ENCODE measurements at regions not wholly inside any gene's neighbourhood (a gene's known extent, or its start where the extent isn't known, plus 50 kb on each side); places are given as distances from the start of the nearest gene placed in this dataset.
A peak's percentile ranks its signal among the peaks of the same experiment; 100 is the strongest.
"Not testable (repeated sequence)": the region's sequence is repeated elsewhere in the genome, so short reads cannot be mapped to it uniquely, and the experiment has no call there.

DNA sequence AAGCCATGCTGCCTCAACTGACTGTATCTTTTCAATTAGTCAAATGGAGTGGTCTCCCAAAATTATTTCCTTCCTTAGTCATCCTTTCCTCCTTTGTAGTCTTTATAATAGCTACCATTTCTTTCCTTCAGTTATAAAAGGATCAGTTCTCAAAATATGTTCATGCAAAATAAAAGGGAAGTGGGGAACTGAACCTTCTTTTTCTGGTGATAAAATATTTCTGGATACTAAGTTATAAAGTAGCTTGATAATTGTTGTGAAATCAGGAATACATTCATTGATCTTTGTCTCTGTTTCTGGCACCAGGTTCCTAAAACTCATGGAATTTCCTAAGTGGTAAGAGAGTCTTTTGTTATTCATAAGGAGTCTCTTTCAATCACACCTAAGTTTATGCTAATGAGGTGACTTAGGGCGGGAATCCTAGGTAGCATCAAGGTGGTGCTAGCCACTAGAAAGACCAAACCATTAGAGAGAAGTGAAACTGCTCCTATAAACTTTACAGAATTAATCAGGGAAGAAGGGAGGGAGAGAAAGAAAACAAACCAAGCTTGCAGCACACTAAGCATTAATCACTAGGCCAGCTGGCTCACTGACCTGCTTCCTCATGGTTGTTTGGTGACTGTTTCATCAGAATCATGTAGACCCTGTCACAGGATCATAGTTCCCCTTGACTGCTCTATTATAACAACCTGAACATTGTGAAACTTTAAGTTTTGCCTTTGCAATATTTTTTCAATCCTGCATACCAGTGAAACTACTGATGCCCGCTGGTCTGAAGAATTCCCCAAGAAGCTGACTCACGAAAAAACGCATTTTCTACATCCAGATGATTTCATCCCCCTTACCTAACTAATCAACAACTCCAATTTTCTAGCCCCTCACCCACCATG, 161.6 kb upstream of the PTBP2 start:
- Histone ChIP-seq H3K4me2 (ENCODE audit: low read length) (peak overlapping the region; percentile 79), H2AFZ (ENCODE audit: low read depth, low read length) (peak overlapping the region; percentile 15), H3K36me3 (ENCODE audit: insufficient read depth, low read length) (no peaks in the 10 kb centered on the region), H4K20me1 (ENCODE audit: insufficient read depth, low read length) (no peaks in the 10 kb centered on the region), H3K4me3 (ENCODE audit: insufficient read depth, low read depth, low read length) (peak overlapping the region; percentile 11), H3K9ac (ENCODE audit: low read length) (peak overlapping the region; percentile 66), H3K27me3 (ENCODE audit: insufficient read depth, low read length) (no peaks in the 10 kb centered on the region), H3K27ac (ENCODE audit: low read depth, low read length) (peak overlapping the region; percentile 88), H3K9me3 (ENCODE audit: insufficient read depth, low read depth, low read length) (no peaks in the 10 kb centered on the region), H3K4me1 (ENCODE audit: insufficient read depth, low read length) (peaks cover 18% of the 10 kb centered on the region), H3K79me2 (ENCODE audit: insufficient read depth, low read length) (no peaks in the 10 kb centered on the region)
- Mint-ChIP-seq H3K27me3 (ENCODE audit: low read depth, unreplicated experiment) (no peaks in the 10 kb centered on the region), H3K4me3 (ENCODE audit: unreplicated experiment) (no peak overlapping the region), H3K27ac (ENCODE audit: unreplicated experiment) (peak overlapping the region; percentile 88), H3K4me1 (ENCODE audit: low read depth, unreplicated experiment) (peaks cover 26% of the 10 kb centered on the region), H3K9me3 (ENCODE audit: unreplicated experiment) (peaks cover 4% of the 10 kb centered on the region), H3K36me3 (ENCODE audit: low read depth, unreplicated experiment) (no peaks in the 10 kb centered on the region)
- no peak for TF ChIP-seq EZH2 (IDR thresholded peaks at IDR 0.05; ENCODE audit: insufficient read depth, low read length)
- TF ChIP-seq, protein P1, sequence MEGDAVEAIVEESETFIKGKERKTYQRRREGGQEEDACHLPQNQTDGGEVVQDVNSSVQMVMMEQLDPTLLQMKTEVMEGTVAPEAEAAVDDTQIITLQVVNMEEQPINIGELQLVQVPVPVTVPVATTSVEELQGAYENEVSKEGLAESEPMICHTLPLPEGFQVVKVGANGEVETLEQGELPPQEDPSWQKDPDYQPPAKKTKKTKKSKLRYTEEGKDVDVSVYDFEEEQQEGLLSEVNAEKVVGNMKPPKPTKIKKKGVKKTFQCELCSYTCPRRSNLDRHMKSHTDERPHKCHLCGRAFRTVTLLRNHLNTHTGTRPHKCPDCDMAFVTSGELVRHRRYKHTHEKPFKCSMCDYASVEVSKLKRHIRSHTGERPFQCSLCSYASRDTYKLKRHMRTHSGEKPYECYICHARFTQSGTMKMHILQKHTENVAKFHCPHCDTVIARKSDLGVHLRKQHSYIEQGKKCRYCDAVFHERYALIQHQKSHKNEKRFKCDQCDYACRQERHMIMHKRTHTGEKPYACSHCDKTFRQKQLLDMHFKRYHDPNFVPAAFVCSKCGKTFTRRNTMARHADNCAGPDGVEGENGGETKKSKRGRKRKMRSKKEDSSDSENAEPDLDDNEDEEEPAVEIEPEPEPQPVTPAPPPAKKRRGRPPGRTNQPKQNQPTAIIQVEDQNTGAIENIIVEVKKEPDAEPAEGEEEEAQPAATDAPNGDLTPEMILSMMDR (IDR thresholded peaks at IDR 0.05; ENCODE audit: insufficient read depth, low read depth, low read length), result no peak
- DNase-seq (ENCODE audit: low read depth) (peak; percentile 99), FAIRE-seq (peak; percentile 100)

DNA sequence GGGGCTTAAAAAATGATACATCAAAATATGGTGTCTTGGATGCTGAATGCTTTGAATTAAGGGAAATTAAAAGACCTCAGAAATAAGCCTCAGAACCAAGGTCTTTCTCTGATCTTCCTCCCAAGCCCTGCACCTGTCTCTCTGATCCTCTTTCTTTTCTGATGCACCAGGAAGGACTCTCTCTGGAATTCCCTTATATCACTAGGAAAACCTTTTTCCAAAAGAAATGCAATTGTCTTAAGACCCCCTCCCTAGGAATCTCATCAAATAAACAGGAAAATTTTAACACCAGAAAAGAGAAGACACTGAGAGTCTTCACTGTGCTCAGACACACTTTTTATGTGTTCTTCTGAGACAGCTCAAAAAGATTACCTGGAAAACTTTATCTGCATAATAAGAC, 159.5 kb upstream of the PTBP2 start:
- H3K4me2 ChIP-seq (ENCODE audit: low read length), result no peak overlapping the region
- FAIRE-seq (no peak), DNase-seq (ENCODE audit: low read depth) (no peak)
- no peaks in the 10 kb centered on the region for H3K36me3 ChIP-seq (ENCODE audit: insufficient read depth, low read length)
- Mint-ChIP-seq H3K27ac (ENCODE audit: unreplicated experiment) (no peak overlapping the region), H3K9me3 (ENCODE audit: unreplicated experiment) (peaks cover 4% of the 10 kb centered on the region), H3K36me3 (ENCODE audit: low read depth, unreplicated experiment) (no peaks in the 10 kb centered on the region), H3K4me3 (ENCODE audit: unreplicated experiment) (no peak overlapping the region), H3K27me3 (ENCODE audit: low read depth, unreplicated experiment) (no peaks in the 10 kb centered on the region), H3K4me1 (ENCODE audit: low read depth, unreplicated experiment) (peaks cover 26% of the 10 kb centered on the region)
- peaks cover 18% of the 10 kb centered on the region for H3K4me1 ChIP-seq (ENCODE audit: insufficient read depth, low read length)
- TF ChIP-seq EZH2 (IDR thresholded peaks at IDR 0.05; ENCODE audit: insufficient read depth, low read length), result no peak
- H2AFZ ChIP-seq (ENCODE audit: low read depth, low read length), result no peak overlapping the region
- H3K9me3 ChIP-seq (ENCODE audit: insufficient read depth, low read depth, low read length), result no peaks in the 10 kb centered on the region
- no peak overlapping the region for H3K9ac ChIP-seq (ENCODE audit: low read length)
- no peaks in the 10 kb centered on the region for H3K27me3 ChIP-seq (ENCODE audit: insufficient read depth, low read length)
- H3K27ac ChIP-seq (ENCODE audit: low read depth, low read length), result no peak overlapping the region
- H4K20me1 ChIP-seq (ENCODE audit: insufficient read depth, low read length), result no peaks in the 10 kb centered on the region
- H3K4me3 ChIP-seq (ENCODE audit: insufficient read depth, low read depth, low read length), result no peak overlapping the region
- no peaks in the 10 kb centered on the region for H3K79me2 ChIP-seq (ENCODE audit: insufficient read depth, low read length)

DNA sequence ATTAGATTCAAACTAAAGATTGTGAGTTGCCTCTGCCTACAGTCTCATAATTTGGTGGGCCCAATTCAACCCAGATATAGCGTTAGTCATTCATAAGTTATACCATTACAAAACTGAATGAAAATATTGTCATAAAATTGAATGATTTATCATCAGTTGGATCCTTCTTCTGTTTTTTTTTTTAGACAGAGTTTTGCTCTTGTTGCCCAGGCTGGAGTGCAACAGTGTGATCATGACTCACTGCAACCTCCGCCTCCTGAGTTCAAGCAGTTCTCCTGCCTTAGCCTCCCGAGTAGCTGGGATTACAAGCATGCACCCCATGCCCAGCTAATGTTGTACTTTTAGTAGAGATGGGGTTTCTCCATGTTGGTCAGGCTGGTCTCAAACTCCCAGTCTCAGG, 157.2 kb upstream of the PTBP2 start:
- not testable (repeated sequence) for H3K4me3 ChIP-seq (ENCODE audit: insufficient read depth, low read depth, low read length); H3K4me2 ChIP-seq (ENCODE audit: low read length); FAIRE-seq; H3K9me3 ChIP-seq (ENCODE audit: insufficient read depth, low read depth, low read length); H3K79me2 ChIP-seq (ENCODE audit: insufficient read depth, low read length); H4K20me1 ChIP-seq (ENCODE audit: insufficient read depth, low read length); H3K27me3 ChIP-seq (ENCODE audit: insufficient read depth, low read length); H3K9me3 Mint-ChIP-seq (ENCODE audit: unreplicated experiment); H3K27me3 Mint-ChIP-seq (ENCODE audit: low read depth, unreplicated experiment); H3K4me1 ChIP-seq (ENCODE audit: insufficient read depth, low read length); H3K4me3 Mint-ChIP-seq (ENCODE audit: unreplicated experiment); H3K36me3 Mint-ChIP-seq (ENCODE audit: low read depth, unreplicated experiment); DNase-seq (ENCODE audit: low read depth); H3K27ac Mint-ChIP-seq (ENCODE audit: unreplicated experiment); H2AFZ ChIP-seq (ENCODE audit: low read depth, low read length); H3K9ac ChIP-seq (ENCODE audit: low read length); H3K27ac ChIP-seq (ENCODE audit: low read depth, low read length); H3K36me3 ChIP-seq (ENCODE audit: insufficient read depth, low read length)
- peaks cover 14% of the 10 kb centered on the region for H3K4me1 Mint-ChIP-seq (ENCODE audit: low read depth, unreplicated experiment)

Measured in astrocyte (in vitro differentiated cells and primary cell).